ENCODE measurements at regions not wholly inside any gene's neighbourhood (a gene's known extent, or its start where the extent isn't known, plus 50 kb on each side); places are given as distances from the start of the nearest gene placed in this dataset.

DNA sequence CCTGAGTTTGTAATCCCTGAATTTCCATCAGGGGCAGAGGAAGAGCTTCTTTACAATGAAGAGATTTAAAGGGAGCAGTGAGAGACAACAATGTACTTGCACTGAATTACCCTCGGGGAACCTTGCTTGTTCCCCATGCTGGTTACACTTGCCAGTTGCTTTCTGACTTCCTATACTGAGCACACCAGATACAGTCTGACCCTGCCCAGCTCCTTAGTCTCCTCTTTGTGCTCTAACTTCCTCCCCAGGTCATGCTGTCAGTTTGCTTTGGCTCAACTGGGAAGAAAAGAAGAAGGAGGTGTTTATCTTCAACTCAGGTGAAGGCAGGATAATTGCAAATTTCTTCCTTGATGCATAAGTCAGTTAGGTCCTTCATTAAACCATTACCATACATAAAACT is 658.4 kb downstream of the NYAP2 start:
- no peak overlapping the region for H2AFZ ChIP-seq
- no peaks in the 10 kb centered on the region for H4K20me1 ChIP-seq (ENCODE audit: insufficient read depth, poor library complexity, severe bottlenecking)
- DNase-seq (ENCODE audit: low spot score) = no peak
- no peaks in the 10 kb centered on the region for H3K9me3 ChIP-seq (ENCODE audit: low read depth)
- no peaks in the 10 kb centered on the region for H3K36me3 ChIP-seq (replicated peaks; ENCODE audit: insufficient read depth, low read depth)
- 23% methylated on average over 1 of the region's 1 CpG for WGBS (ENCODE audit: low lambda C conversion rate, missing lambda C conversion rate)
- no peak overlapping the region for H3K27ac ChIP-seq
- H3K27me3 ChIP-seq = no peaks in the 10 kb centered on the region
- H3K79me2 ChIP-seq = no peaks in the 10 kb centered on the region
- TF ChIP-seq EZH2phosphoT487 (IDR thresholded peaks at IDR 0.05; ENCODE audit: low read depth, severe bottlenecking, unreplicated experiment) = no peak
- no peaks in the 10 kb centered on the region for H3K4me1 ChIP-seq (ENCODE audit: insufficient read depth)
- H3K9me2 ChIP-seq (replicated peaks; ENCODE audit: insufficient read depth) = no peaks in the 10 kb centered on the region
- no peak overlapping the region for H3K4me3 ChIP-seq
- H3K4me2 ChIP-seq = peak overlapping the region; percentile 19

DNA sequence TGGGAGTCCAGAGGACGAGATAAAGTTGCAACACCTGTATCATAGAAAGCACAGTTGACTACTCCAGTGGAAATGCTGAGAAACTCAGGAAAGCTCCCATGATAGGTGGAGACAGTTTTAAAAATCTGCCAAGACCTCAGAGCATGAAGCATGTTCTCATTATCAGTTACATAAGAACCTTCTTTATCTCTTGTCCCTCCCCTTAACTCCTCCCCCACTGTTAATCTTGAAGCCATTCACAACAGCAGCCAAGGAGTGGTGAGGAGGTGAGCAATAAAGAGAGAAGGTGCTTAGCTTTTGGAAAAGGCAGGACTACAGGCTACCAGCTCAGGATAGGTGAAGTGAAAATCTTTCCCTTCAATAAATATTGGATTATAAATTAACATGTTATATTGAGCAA is 657.9 kb downstream of the NYAP2 start:
- Histone ChIP-seq H3K4me1 (ENCODE audit: insufficient read depth) (no peaks in the 10 kb centered on the region), H3K36me3 (replicated peaks; ENCODE audit: insufficient read depth, low read depth) (no peaks in the 10 kb centered on the region), H3K9me2 (replicated peaks; ENCODE audit: insufficient read depth) (no peaks in the 10 kb centered on the region), H3K79me2 (no peaks in the 10 kb centered on the region), H3K27me3 (no peaks in the 10 kb centered on the region), H3K27ac (no peak overlapping the region), H3K4me2 (peak overlapping the region; percentile 19), H3K4me3 (no peak overlapping the region), H2AFZ (no peak overlapping the region), H4K20me1 (ENCODE audit: insufficient read depth, poor library complexity, severe bottlenecking) (no peaks in the 10 kb centered on the region), H3K9me3 (ENCODE audit: low read depth) (no peaks in the 10 kb centered on the region)
- peak; percentile 8 for DNase-seq (ENCODE audit: low spot score)
- WGBS (ENCODE audit: low lambda C conversion rate, missing lambda C conversion rate) = 75% methylated on average over 1 of the region's 1 CpG
- TF ChIP-seq EZH2phosphoT487 (IDR thresholded peaks at IDR 0.05; ENCODE audit: low read depth, severe bottlenecking, unreplicated experiment) (no peak), EZH2 (IDR thresholded peaks at IDR 0.05; ENCODE audit: borderline replicate concordance) (no peak)
- TF ChIP-seq, protein P1, sequence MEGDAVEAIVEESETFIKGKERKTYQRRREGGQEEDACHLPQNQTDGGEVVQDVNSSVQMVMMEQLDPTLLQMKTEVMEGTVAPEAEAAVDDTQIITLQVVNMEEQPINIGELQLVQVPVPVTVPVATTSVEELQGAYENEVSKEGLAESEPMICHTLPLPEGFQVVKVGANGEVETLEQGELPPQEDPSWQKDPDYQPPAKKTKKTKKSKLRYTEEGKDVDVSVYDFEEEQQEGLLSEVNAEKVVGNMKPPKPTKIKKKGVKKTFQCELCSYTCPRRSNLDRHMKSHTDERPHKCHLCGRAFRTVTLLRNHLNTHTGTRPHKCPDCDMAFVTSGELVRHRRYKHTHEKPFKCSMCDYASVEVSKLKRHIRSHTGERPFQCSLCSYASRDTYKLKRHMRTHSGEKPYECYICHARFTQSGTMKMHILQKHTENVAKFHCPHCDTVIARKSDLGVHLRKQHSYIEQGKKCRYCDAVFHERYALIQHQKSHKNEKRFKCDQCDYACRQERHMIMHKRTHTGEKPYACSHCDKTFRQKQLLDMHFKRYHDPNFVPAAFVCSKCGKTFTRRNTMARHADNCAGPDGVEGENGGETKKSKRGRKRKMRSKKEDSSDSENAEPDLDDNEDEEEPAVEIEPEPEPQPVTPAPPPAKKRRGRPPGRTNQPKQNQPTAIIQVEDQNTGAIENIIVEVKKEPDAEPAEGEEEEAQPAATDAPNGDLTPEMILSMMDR (IDR thresholded peaks at IDR 0.05; ENCODE audit: poor library complexity) = no peak

DNA sequence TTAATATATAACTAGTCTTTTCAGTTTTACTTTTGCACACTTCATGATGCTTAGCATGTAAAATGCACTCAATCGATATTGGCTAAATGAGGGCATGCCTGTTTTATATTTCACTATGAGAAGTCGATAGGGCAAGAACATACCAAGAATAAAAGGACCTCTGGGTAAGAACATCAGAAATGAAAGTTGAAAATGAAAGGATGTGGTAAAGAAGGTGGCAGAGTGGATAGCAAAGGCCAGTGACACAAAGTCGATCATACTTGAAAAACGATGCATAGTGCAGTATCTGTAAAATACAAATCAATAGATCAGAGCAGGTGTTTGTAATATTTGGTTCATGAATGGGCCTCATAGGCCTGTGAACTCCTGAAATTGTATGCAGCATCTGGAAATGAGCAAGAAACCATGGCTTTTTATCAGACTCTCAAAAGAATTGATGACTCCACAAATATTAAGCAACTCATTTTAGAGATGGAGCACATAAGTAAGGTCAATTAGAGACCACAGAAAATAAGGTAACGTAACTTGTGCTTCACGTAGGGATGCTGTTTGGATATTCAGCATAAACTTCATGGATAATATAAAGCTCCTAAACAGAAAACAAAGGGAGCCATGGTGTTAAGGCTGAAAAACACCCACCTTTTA is 653.4 kb downstream of the NYAP2 start:
- H3K27ac ChIP-seq = no peak overlapping the region
- H3K4me1 ChIP-seq (ENCODE audit: insufficient read depth) = no peaks in the 10 kb centered on the region
- H3K4me2 ChIP-seq = no peak overlapping the region
- H3K79me2 ChIP-seq = no peaks in the 10 kb centered on the region
- H3K9me2 ChIP-seq (replicated peaks; ENCODE audit: insufficient read depth) = no peaks in the 10 kb centered on the region
- no peaks in the 10 kb centered on the region for H4K20me1 ChIP-seq (ENCODE audit: insufficient read depth, poor library complexity, severe bottlenecking)
- H3K36me3 ChIP-seq (replicated peaks; ENCODE audit: insufficient read depth, low read depth) = no peaks in the 10 kb centered on the region
- no peak for DNase-seq (ENCODE audit: low spot score)
- 92% methylated on average over 6 of the region's 6 CpGs for WGBS (ENCODE audit: low lambda C conversion rate, missing lambda C conversion rate)
- no peak for TF ChIP-seq EZH2phosphoT487 (IDR thresholded peaks at IDR 0.05; ENCODE audit: low read depth, severe bottlenecking, unreplicated experiment)
- TF ChIP-seq EZH2 (IDR thresholded peaks at IDR 0.05; ENCODE audit: borderline replicate concordance) = no peak
- TF ChIP-seq, protein P1 (IDR thresholded peaks at IDR 0.05; ENCODE audit: poor library complexity) = no peak
- H3K4me3 ChIP-seq = no peak overlapping the region
- H2AFZ ChIP-seq = no peak overlapping the region
- H3K9me3 ChIP-seq (ENCODE audit: low read depth) = no peaks in the 10 kb centered on the region
- H3K27me3 ChIP-seq = no peaks in the 10 kb centered on the region

DNA sequence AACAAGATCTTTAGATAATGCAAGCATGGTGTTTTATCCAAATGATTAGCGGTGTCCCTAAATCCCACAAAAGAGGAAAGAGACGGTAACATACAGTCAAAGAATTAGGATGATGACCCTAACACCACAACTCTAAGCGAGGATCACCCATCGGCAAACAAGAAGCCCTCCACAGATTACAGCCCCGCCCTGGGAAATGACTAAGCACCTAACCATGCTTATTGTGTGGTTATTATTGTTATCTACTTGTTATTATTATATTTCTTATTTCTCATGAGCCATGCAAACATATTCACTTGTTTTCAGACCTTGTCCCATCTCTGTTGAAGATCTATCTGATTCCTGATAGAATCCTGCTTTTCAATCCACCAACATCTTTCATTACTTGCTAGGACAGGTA is 651.3 kb downstream of the NYAP2 start:
- Histone ChIP-seq H3K4me2 (no peak overlapping the region), H2AFZ (no peak overlapping the region), H3K9me3 (ENCODE audit: low read depth) (no peaks in the 10 kb centered on the region), H3K4me3 (no peak overlapping the region), H3K27ac (no peak overlapping the region), H3K9me2 (replicated peaks; ENCODE audit: insufficient read depth) (no peaks in the 10 kb centered on the region), H3K27me3 (no peaks in the 10 kb centered on the region), H3K79me2 (no peaks in the 10 kb centered on the region), H3K36me3 (replicated peaks; ENCODE audit: insufficient read depth, low read depth) (no peaks in the 10 kb centered on the region), H4K20me1 (ENCODE audit: insufficient read depth, poor library complexity, severe bottlenecking) (no peaks in the 10 kb centered on the region), H3K4me1 (ENCODE audit: insufficient read depth) (no peaks in the 10 kb centered on the region)
- WGBS (ENCODE audit: low lambda C conversion rate, missing lambda C conversion rate) = over 99% methylated on average over 5 of the region's 5 CpGs
- TF ChIP-seq, protein P1 (IDR thresholded peaks at IDR 0.05; ENCODE audit: poor library complexity) = no peak
- TF ChIP-seq EZH2 (IDR thresholded peaks at IDR 0.05; ENCODE audit: borderline replicate concordance) (no peak), EZH2phosphoT487 (IDR thresholded peaks at IDR 0.05; ENCODE audit: low read depth, severe bottlenecking, unreplicated experiment) (no peak)
- no peak for DNase-seq (ENCODE audit: low spot score)

Measured in hepatocyte (in vitro differentiated cells).